ENCODE measurements at regions not wholly inside any gene's neighbourhood (a gene's known extent, or its start where the extent isn't known, plus 50 kb on each side); places are given as distances from the start of the nearest gene placed in this dataset.

- no peak for TF ChIP-seq CTCF (IDR thresholded peaks at IDR 0.05)
- TF ChIP-seq POLR2A (IDR thresholded peaks at IDR 0.05), result no peak
- TF ChIP-seq POLR2AphosphoS5 (IDR thresholded peaks at IDR 0.05), result no peak
These were observed 202.2 kb downstream of the QDPR start for GRCh38 chr4:17309567-17310268.

Data from breast epithelium (tissue), 3 donors.